Ramos (cell line): ENCODE measurements at regions not wholly inside any gene's neighbourhood (a gene's known extent, or its start where the extent isn't known, plus 50 kb on each side); places are given as distances from the start of the nearest gene placed in this dataset.

Source experiments
- in situ Hi-C: fragments of 300-500 bp; cut with MboI; formaldehyde crosslinking; loops from one replicate; pipeline ENCODE4 v1.14.3; 2022; ENCODE audit warnings: low sequenced_read_pairs; ENCODE audit not compliant: unreplicated experiment

- in situ Hi-C loops = no loop called here
These were observed 382.2 kb downstream of the FUT8 start for GRCh38 chr14:65794674-65795279.

GRCh38 chr14:65798216-65798615 lies 385.7 kb downstream of the FUT8 start:
- in situ Hi-C loops = no loop called here

- in situ Hi-C loops = no loop called here
These were observed 388.2 kb downstream of the FUT8 start for GRCh38 chr14:65800694-65801093.

GRCh38 chr14:65802196-65802595 lies 389.7 kb downstream of the FUT8 start:
- in situ Hi-C loops = no loop called here

GRCh38 chr14:65803885-65804284 lies 391.4 kb downstream of the FUT8 start:
- in situ Hi-C loops = no loop called here

GRCh38 chr14:65804439-65805112 lies 392.0 kb downstream of the FUT8 start:
- in situ Hi-C loops = no loop called here

GRCh38 chr14:65805113-65805473 lies 392.6 kb downstream of the FUT8 start:
- in situ Hi-C loops = no loop called here

GRCh38 chr14:65808390-65808789 lies 395.9 kb downstream of the FUT8 start:
- in situ Hi-C loops = no loop called here

- in situ Hi-C loops = no loop called here
These were observed 397.8 kb downstream of the FUT8 start for GRCh38 chr14:65810322-65810721.

- in situ Hi-C loops = no loop called here
These were observed 401.3 kb downstream of the FUT8 start for GRCh38 chr14:65813760-65814384.

- in situ Hi-C loops = no loop called here
These were observed 402.6 kb downstream of the FUT8 start for GRCh38 chr14:65815127-65815526.

- in situ Hi-C loops = no loop called here
These were observed 404.5 kb downstream of the FUT8 start for GRCh38 chr14:65817011-65817410.

GRCh38 chr14:65819569-65819968 lies 407.0 kb downstream of the FUT8 start:
- in situ Hi-C loops = no loop called here

GRCh38 chr14:65821224-65821753 lies 408.8 kb downstream of the FUT8 start:
- in situ Hi-C loops = loop anchor here (10.0 kb wide), 2 partner anchors 396 to 536 kb away; no protein-coding TSS in a partner anchor

- in situ Hi-C loops = loop anchor here (10.0 kb wide), 2 partner anchors 400 to 540 kb away; no protein-coding TSS in a partner anchor
These were observed 411.9 kb downstream of the FUT8 start for GRCh38 chr14:65824285-65824977.

- in situ Hi-C loops = loop anchor here (10.0 kb wide), 2 partner anchors 400 to 540 kb away; no protein-coding TSS in a partner anchor
These were observed 412.4 kb downstream of the FUT8 start for GRCh38 chr14:65824978-65825299.

- in situ Hi-C loops = loop anchor here (10.0 kb wide), 2 partner anchors 402 to 542 kb away; no protein-coding TSS in a partner anchor
These were observed 414.4 kb downstream of the FUT8 start for GRCh38 chr14:65826946-65827345.

- in situ Hi-C loops = loop anchor here (10.0 kb wide), 2 partner anchors 403 to 543 kb away; no protein-coding TSS in a partner anchor
These were observed 415.0 kb downstream of the FUT8 start for GRCh38 chr14:65827520-65827919.

- in situ Hi-C loops = loop anchor here (10.0 kb wide), 2 partner anchors 404 to 544 kb away; no protein-coding TSS in a partner anchor
These were observed 415.9 kb downstream of the FUT8 start for GRCh38 chr14:65828396-65828795.

GRCh38 chr14:65832431-65833266 lies 420.1 kb downstream of the FUT8 start:
- in situ Hi-C loops = loop anchor here (5.0 kb wide), 1 partner anchor 665 kb away; no protein-coding TSS in a partner anchor
